ENCODE measurements at regions not wholly inside any gene's neighbourhood (a gene's known extent, or its start where the extent isn't known, plus 50 kb on each side); places are given as distances from the start of the nearest gene placed in this dataset.

GRCh38 chr5:84518370-84518769 lies 133.7 kb upstream of the EDIL3 start:
- TF ChIP-seq POLR2AphosphoS5 (IDR thresholded peaks at IDR 0.05; ENCODE audit: borderline replicate concordance, low read depth, low read length) (no peak), EZH2 (IDR thresholded peaks at IDR 0.05) (no peak), FOXP2 (optimal IDR thresholded peaks at IDR 0.05; ENCODE audit: control extremely low read depth, extremely low read length, insufficient read depth) (no peak)
